ENCODE measurements at regions not wholly inside any gene's neighbourhood (a gene's known extent, or its start where the extent isn't known, plus 50 kb on each side); places are given as distances from the start of the nearest gene placed in this dataset.

- Histone ChIP-seq H2AFZ (ENCODE audit: insufficient read depth, low read depth, low read length, poor library complexity, severe bottlenecking) (no peak overlapping the region), H4K20me1 (ENCODE audit: insufficient read depth, low read length) (no peaks in the 10 kb centered on the region), H3K4me3 (replicated peaks in 1 of 3; ENCODE audit: low read depth in 2 of 3, low read length in 3 of 3) (no peak overlapping the region), H3K79me2 (ENCODE audit: insufficient read depth, low read length) (no peaks in the 10 kb centered on the region), H3K4me1 (ENCODE audit: control insufficient read depth in 1 of 2, insufficient read depth in 2 of 2, low read length in 2 of 2) (no peaks in the 10 kb centered on the region), H3K4me2 (replicated peaks; ENCODE audit: extremely low read depth, low read length, poor library complexity, severe bottlenecking) (no peak overlapping the region), H3K27me3 (ENCODE audit: control insufficient read depth in 2 of 2, insufficient read depth in 2 of 2, low read length in 2 of 2) (no peaks in the 10 kb centered on the region), H3K27ac (ENCODE audit: low read depth in 1 of 2, low read length in 2 of 2) (no peak overlapping the region), H3K36me3 (replicated peaks in 1 of 2; ENCODE audit: control insufficient read depth in 1 of 2, insufficient read depth in 2 of 2, low read length in 2 of 2) (no peaks in the 10 kb centered on the region), H3K9me3 (replicated peaks in 1 of 2; ENCODE audit: control insufficient read depth in 1 of 2, insufficient read depth in 1 of 2, low read length in 2 of 2) (peaks cover under 1 to 9% of the 10 kb centered on the region in 2 donors), H3K9ac (ENCODE audit: insufficient read depth, low read length, poor library complexity, severe bottlenecking) (no peak overlapping the region)
- TF ChIP-seq CTCF (IDR thresholded peaks at IDR 0.05), result no peak
- Mint-ChIP-seq H3K27ac (no peak overlapping the region), H3K36me3 (no peaks in the 10 kb centered on the region), H3K9me3 (peaks cover 0 to 5% (median 0%) of the 10 kb centered on the region in 7 donors), H3K4me3 (no peak overlapping the region), H3K27me3 (ENCODE audit: low read depth in 3 of 3) (no peaks in the 10 kb centered on the region), H3K4me1 (no peaks in the 10 kb centered on the region)
- no peak for DNase-seq
- WGBS (ENCODE audit: insufficient coverage), result 100% methylated on average over 2 of the region's 3 CpGs
- intact Hi-C loops (cut with micrococcal nuclease), result no loop called here
These were observed 1149.5 kb upstream of the POT1 start for GRCh38 chr7:126079151-126079550.

GRCh38 chr7:126065766-126066165 lies 1136.1 kb upstream of the POT1 start:
- H3K27ac Mint-ChIP-seq, result no peak overlapping the region
- H3K4me3 Mint-ChIP-seq, result no peak overlapping the region
- Histone ChIP-seq H3K9me3 (replicated peaks in 1 of 2; ENCODE audit: control insufficient read depth in 1 of 2, insufficient read depth in 1 of 2, low read length in 2 of 2) (no peaks in the 10 kb centered on the region), H3K9ac (ENCODE audit: insufficient read depth, low read length, poor library complexity, severe bottlenecking) (no peak overlapping the region), H3K27me3 (ENCODE audit: control insufficient read depth in 2 of 2, insufficient read depth in 2 of 2, low read length in 2 of 2) (no peaks in the 10 kb centered on the region), H3K4me3 (replicated peaks in 1 of 3; ENCODE audit: low read depth in 2 of 3, low read length in 3 of 3) (no peak overlapping the region), H4K20me1 (ENCODE audit: insufficient read depth, low read length) (no peaks in the 10 kb centered on the region), H3K4me2 (replicated peaks; ENCODE audit: extremely low read depth, low read length, poor library complexity, severe bottlenecking) (no peak overlapping the region), H3K4me1 (ENCODE audit: control insufficient read depth in 1 of 2, insufficient read depth in 2 of 2, low read length in 2 of 2) (no peaks in the 10 kb centered on the region), H3K79me2 (ENCODE audit: insufficient read depth, low read length) (no peaks in the 10 kb centered on the region), H3K36me3 (replicated peaks in 1 of 2; ENCODE audit: control insufficient read depth in 1 of 2, insufficient read depth in 2 of 2, low read length in 2 of 2) (no peaks in the 10 kb centered on the region), H2AFZ (ENCODE audit: insufficient read depth, low read depth, low read length, poor library complexity, severe bottlenecking) (no peak overlapping the region), H3K27ac (ENCODE audit: low read depth in 1 of 2, low read length in 2 of 2) (no peak overlapping the region)
- H3K36me3 Mint-ChIP-seq, result no peaks in the 10 kb centered on the region
- no peaks in the 10 kb centered on the region for H3K27me3 Mint-ChIP-seq (ENCODE audit: low read depth in 3 of 3)
- no peak for TF ChIP-seq CTCF (IDR thresholded peaks at IDR 0.05)
- WGBS (ENCODE audit: insufficient coverage), result no CpG with 5 or more reads among the region's 4 CpGs
- H3K4me1 Mint-ChIP-seq, result no peaks in the 10 kb centered on the region
- peaks cover 0 to 8% (median 0%) of the 10 kb centered on the region in 7 donors for H3K9me3 Mint-ChIP-seq
- no peak for DNase-seq
- intact Hi-C loops (cut with micrococcal nuclease), result no loop called here

Data from CD14-positive monocyte (primary cell).